ENCODE measurements at regions not wholly inside any gene's neighbourhood (a gene's known extent, or its start where the extent isn't known, plus 50 kb on each side); places are given as distances from the start of the nearest gene placed in this dataset.

- BruUV-seq (replicated peaks): no TSS peak
- DNase-seq (ENCODE audit: unreplicated experiment): no peak
- POLR2A ChIA-PET: interaction anchor here (0.6 to 3.6 kb wide), 7 partner anchors 11 to 132 kb away, joined by 3 to 64 read pairs (median 6); partner anchors contain the start of genes COX20 and HNRNPU
Observed at GRCh38 chr1:244965185-244966030, 101.1 kb upstream of the HNRNPU start.

GRCh38 chr1:244964112-244964971, 100.0 kb upstream of the HNRNPU start:
- POLR2A ChIA-PET: interaction anchor here (0.7 to 3.6 kb wide), 14 partner anchors 9 to 131 kb away, joined by 3 to 64 read pairs (median 6); partner anchors contain the start of genes COX20 and HNRNPU
- peak; percentile 57 for DNase-seq (ENCODE audit: unreplicated experiment)
- Mint-ChIP-seq H3K9me3 (ENCODE audit: unreplicated experiment) (no peaks in the 10 kb centered on the region), H3K36me3 (ENCODE audit: insufficient read depth, unreplicated experiment) (peaks cover under 1% of the 10 kb centered on the region), H3K4me1 (ENCODE audit: insufficient read depth, unreplicated experiment) (peaks cover 27% of the 10 kb centered on the region), H3K27me3 (ENCODE audit: insufficient read depth, unreplicated experiment) (no peaks in the 10 kb centered on the region), H3K27ac (ENCODE audit: low read depth, unreplicated experiment) (peak overlapping the region; percentile 93), H3K4me3 (ENCODE audit: unreplicated experiment) (peak overlapping the region; percentile 35)
- intact Hi-C loops (cut with micrococcal nuclease): no loop called here
- TF ChIP-seq, protein P1, sequence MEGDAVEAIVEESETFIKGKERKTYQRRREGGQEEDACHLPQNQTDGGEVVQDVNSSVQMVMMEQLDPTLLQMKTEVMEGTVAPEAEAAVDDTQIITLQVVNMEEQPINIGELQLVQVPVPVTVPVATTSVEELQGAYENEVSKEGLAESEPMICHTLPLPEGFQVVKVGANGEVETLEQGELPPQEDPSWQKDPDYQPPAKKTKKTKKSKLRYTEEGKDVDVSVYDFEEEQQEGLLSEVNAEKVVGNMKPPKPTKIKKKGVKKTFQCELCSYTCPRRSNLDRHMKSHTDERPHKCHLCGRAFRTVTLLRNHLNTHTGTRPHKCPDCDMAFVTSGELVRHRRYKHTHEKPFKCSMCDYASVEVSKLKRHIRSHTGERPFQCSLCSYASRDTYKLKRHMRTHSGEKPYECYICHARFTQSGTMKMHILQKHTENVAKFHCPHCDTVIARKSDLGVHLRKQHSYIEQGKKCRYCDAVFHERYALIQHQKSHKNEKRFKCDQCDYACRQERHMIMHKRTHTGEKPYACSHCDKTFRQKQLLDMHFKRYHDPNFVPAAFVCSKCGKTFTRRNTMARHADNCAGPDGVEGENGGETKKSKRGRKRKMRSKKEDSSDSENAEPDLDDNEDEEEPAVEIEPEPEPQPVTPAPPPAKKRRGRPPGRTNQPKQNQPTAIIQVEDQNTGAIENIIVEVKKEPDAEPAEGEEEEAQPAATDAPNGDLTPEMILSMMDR (IDR thresholded peaks at IDR 0.05; ENCODE audit: unreplicated experiment): no peak
- BruUV-seq (replicated peaks): no TSS peak
- CTCF ChIA-PET: interaction anchor here (0.6 to 3.3 kb wide), 10 partner anchors 8 to 108 kb away, joined by 3 to 21 read pairs (median 3); partner anchors contain the start of gene HNRNPU

More at GRCh38 chr1:244965185-244966030, 101.1 kb upstream of the HNRNPU start:
- TF ChIP-seq, protein P1 (IDR thresholded peaks at IDR 0.05; ENCODE audit: unreplicated experiment): no peak
- Mint-ChIP-seq H3K27ac (ENCODE audit: low read depth, unreplicated experiment) (peak overlapping the region; percentile 93), H3K4me3 (ENCODE audit: unreplicated experiment) (no peak overlapping the region), H3K36me3 (ENCODE audit: insufficient read depth, unreplicated experiment) (peaks cover 11% of the 10 kb centered on the region), H3K9me3 (ENCODE audit: unreplicated experiment) (no peaks in the 10 kb centered on the region), H3K4me1 (ENCODE audit: insufficient read depth, unreplicated experiment) (peaks cover 27% of the 10 kb centered on the region), H3K27me3 (ENCODE audit: insufficient read depth, unreplicated experiment) (no peaks in the 10 kb centered on the region)
- intact Hi-C loops (cut with micrococcal nuclease): no loop called here
- CTCF ChIA-PET: interaction anchor here (0.6 to 3.3 kb wide), 7 partner anchors 19 to 109 kb away, joined by 3 to 21 read pairs (median 3); partner anchors contain the start of gene HNRNPU

GRCh38 chr1:244963231-244963826, 99.0 kb upstream of the HNRNPU start:
- ChIA-PET POLR2A (interaction anchor here (0.6 to 3.6 kb wide), 9 partner anchors 8 to 127 kb away, joined by 3 to 64 read pairs (median 8); partner anchors contain the start of genes COX20 and HNRNPU), CTCF (interaction anchor here (0.7 to 3.3 kb wide), 6 partner anchors 9 to 1359 kb away, joined by 3 to 21 read pairs (median 4); partner anchors contain the start of gene HNRNPU)
- intact Hi-C loops (cut with micrococcal nuclease): no loop called here
- BruUV-seq (replicated peaks): no TSS peak
- Mint-ChIP-seq H3K36me3 (ENCODE audit: insufficient read depth, unreplicated experiment) (no peaks in the 10 kb centered on the region), H3K27me3 (ENCODE audit: insufficient read depth, unreplicated experiment) (no peaks in the 10 kb centered on the region), H3K27ac (ENCODE audit: low read depth, unreplicated experiment) (peak overlapping the region; percentile 93), H3K4me3 (ENCODE audit: unreplicated experiment) (no peak overlapping the region), H3K4me1 (ENCODE audit: insufficient read depth, unreplicated experiment) (peaks cover 22% of the 10 kb centered on the region), H3K9me3 (ENCODE audit: unreplicated experiment) (no peaks in the 10 kb centered on the region)
- DNase-seq (ENCODE audit: unreplicated experiment): peak; percentile 29
- TF ChIP-seq, protein P1 (IDR thresholded peaks at IDR 0.05; ENCODE audit: unreplicated experiment): no peak

Data from MCF 10A (cell line).